Kidney (tissue), 13 donors: ENCODE measurements at regions not wholly inside any gene's neighbourhood (a gene's known extent, or its start where the extent isn't known, plus 50 kb on each side); places are given as distances from the start of the nearest gene placed in this dataset.

ENCODE experiments used
- DNase-seq, 5 donors: peaks; one replicate each; pipeline ENCODE4 v3.0.0-alpha.2; 2013 to 2020
- FAIRE-seq: peaks from 2 replicates; lab custom pipeline; 2012; peaks lifted over from hg19 to GRCh38; lab: Jason Lieb, UNC
- H3K27ac ChIP-seq, 2 donors: one replicate each; pipeline ENCODE4 v1.7.0; 2013; ENCODE audit warnings: low read depth in 2 of 2, low read length in 2 of 2, inconsistent platforms in 1 of 2
- H3K27me3 ChIP-seq: one replicate; pipeline ENCODE4 v1.7.1; 2013; ENCODE audit warnings: low read length, inconsistent platforms; ENCODE audit not compliant: control insufficient read depth, insufficient read depth
- H3K36me3 ChIP-seq, 3 donors: one replicate each; pipeline versions ENCODE4 v1.7.0 to v1.7.1; 2013; ENCODE audit warnings: low read length in 3 of 3, control low read depth in 1 of 3, inconsistent platforms in 1 of 3; ENCODE audit not compliant: insufficient read depth in 3 of 3, control insufficient read depth in 2 of 3
- H3K4me1 ChIP-seq, 3 donors: one replicate each; pipeline versions ENCODE4 v1.7.0 to v1.7.1; 2013; ENCODE audit warnings: low read length in 3 of 3, inconsistent platforms in 1 of 3, low read depth in 1 of 3; ENCODE audit not compliant: control insufficient read depth in 2 of 3, insufficient read depth in 2 of 3
- H3K4me3 ChIP-seq, 3 donors: one replicate each; pipeline versions ENCODE4 v1.7.0 to v1.8.1; 2013; ENCODE audit warnings: low read length in 3 of 3, control low read depth in 1 of 3, inconsistent platforms in 1 of 3
- H3K9ac ChIP-seq, 3 donors: one replicate each; pipeline versions ENCODE4 v1.7.0 to v1.7.1; 2013; ENCODE audit warnings: low read length in 3 of 3, control low read depth in 1 of 3, inconsistent platforms in 1 of 3
- H3K9me3 ChIP-seq, 3 donors: one replicate each; pipeline versions ENCODE4 v1.7.0 to v1.7.1; 2013; ENCODE audit warnings: low read length in 3 of 3, control low read depth in 1 of 3, inconsistent platforms in 1 of 3; ENCODE audit not compliant: control insufficient read depth in 2 of 3, insufficient read depth in 1 of 3
- intact Hi-C: fragments of 100-400 bp; cut with DNase I; formaldehyde crosslinking; loops from one replicate; pipeline ENCODE4 v1.11.1; 2022
- TF ChIP-seq, protein P1 (sequence below): IDR thresholded peaks from 3 replicates; pipeline ENCODE4 v1.5.1; 2012; ENCODE audit warnings: mild to moderate bottlenecking, moderate library complexity, borderline replicate concordance; ENCODE audit not compliant: insufficient read depth; ENCODE audit errors: extremely low read depth
- donor health status: control.
- donor health status: control.
- donor health status: control.
- donor health status: control.
- donor health status: control.
- donor health status: DM: yes; HTN: yes; CAD: no.
- donor health status: Normal renal cell carcinoma (clear cell type).

DNA sequence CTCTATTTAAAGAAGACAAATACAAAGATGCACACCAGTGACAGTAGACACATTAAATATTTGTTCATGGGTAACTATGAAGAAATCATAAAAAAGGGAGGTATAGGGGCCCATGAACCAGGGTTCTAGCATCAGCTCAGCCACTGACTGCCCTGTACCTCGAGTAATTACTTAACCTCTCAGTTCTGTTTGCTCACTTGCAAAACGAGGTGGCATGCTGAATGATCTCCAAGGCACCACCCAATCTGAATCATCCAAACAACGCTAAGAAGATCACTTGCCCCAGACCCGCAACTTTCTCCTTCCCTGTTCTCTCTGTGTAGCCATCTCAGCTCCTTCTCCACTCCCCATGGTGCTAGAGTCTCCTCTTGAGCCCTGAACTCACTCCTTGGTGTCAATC, 374.7 kb downstream of the VPS13C start:
- TF ChIP-seq, protein P1, sequence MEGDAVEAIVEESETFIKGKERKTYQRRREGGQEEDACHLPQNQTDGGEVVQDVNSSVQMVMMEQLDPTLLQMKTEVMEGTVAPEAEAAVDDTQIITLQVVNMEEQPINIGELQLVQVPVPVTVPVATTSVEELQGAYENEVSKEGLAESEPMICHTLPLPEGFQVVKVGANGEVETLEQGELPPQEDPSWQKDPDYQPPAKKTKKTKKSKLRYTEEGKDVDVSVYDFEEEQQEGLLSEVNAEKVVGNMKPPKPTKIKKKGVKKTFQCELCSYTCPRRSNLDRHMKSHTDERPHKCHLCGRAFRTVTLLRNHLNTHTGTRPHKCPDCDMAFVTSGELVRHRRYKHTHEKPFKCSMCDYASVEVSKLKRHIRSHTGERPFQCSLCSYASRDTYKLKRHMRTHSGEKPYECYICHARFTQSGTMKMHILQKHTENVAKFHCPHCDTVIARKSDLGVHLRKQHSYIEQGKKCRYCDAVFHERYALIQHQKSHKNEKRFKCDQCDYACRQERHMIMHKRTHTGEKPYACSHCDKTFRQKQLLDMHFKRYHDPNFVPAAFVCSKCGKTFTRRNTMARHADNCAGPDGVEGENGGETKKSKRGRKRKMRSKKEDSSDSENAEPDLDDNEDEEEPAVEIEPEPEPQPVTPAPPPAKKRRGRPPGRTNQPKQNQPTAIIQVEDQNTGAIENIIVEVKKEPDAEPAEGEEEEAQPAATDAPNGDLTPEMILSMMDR, result no peak
- Histone ChIP-seq H3K9me3 (no peaks in the 10 kb centered on the region), H3K4me3 (no peak overlapping the region), H3K36me3 (no peaks in the 10 kb centered on the region), H3K4me1 (no peaks in the 10 kb centered on the region), H3K27ac (no peak overlapping the region), H3K27me3 (no peaks in the 10 kb centered on the region), H3K9ac (no peak overlapping the region)
- FAIRE-seq (no peak), DNase-seq (no peak)
- intact Hi-C loops, result no loop called here

DNA sequence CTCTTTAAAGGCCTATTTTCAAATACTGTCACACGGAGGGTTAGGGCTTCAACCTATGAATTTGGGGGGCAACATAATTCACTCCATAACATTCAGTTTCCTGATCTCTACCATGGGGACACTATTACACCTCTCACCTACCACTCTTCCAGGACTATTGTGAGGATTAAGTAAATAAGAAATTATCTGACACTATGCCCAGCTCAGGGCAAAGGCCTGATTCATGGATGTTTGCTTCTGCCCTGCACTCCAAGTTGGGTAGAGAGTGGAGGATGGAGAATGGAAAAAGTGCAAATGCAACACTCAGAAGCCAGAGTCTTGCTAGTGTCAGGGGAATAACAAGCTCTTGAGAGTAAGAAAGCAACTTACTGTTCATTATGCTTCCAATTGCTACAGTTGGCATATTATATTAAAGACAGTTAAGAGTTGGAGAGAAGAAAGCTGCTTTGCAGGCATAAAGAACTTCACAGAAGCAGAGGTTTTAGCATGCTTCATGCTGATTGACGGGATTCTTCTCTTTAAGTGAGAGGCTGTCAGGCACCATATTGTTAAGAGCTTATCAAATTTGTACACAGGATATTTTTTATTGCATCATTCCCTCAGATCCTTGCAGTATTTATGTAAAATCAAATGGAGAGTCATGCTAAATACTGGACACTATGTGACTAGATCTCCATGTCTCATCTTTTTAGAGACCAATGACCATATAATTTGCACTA, 375.3 kb downstream of the VPS13C start:
- Histone ChIP-seq H3K27me3 (no peaks in the 10 kb centered on the region), H3K36me3 (no peaks in the 10 kb centered on the region), H3K4me1 (no peaks in the 10 kb centered on the region), H3K27ac (no peak overlapping the region), H3K4me3 (no peak overlapping the region), H3K9me3 (no peaks in the 10 kb centered on the region), H3K9ac (no peak overlapping the region)
- intact Hi-C loops, result no loop called here
- no peak for DNase-seq
- TF ChIP-seq, protein P1, result no peak
- no peak for FAIRE-seq

DNA sequence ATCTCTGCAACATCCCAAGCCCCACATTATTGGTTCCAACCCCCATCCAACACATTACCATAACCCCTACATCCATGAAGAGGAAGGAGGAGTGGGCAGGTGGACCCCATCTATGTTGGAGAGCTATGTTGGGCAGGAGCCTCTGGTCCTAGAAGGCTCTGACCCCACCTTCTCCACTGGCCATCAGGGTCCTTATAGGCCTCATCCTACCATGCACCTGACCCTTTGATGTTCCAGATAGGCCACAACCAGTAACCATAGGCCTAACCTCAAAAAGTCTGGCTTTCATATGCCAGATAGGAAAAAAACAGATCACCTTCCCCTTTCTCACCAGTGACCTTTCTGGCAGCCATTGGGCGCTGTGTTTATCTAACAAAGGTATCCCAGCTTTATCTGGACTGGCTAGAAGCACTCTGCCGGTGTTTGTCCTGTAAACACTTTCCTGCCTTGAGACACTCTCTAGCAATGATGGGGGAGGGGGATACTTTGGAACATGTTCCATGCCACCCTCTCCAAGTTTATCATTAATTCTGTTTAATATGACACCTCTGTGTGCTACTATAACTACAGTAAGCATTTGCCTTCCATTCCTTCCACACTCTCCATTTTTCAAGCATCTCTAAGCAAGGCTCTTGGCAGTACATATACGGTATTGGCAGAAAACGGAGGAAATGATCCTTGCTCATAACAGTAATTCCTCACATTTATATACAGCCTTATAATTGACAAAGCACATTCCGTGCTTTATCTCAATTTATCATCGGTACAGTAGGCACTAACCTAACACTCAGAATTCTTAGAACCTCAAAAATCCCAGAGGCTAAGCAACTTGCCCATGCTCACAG, 377.1 kb downstream of the VPS13C start:
- H3K36me3 ChIP-seq, result no peaks in the 10 kb centered on the region
- H3K4me1 ChIP-seq, result no peaks in the 10 kb centered on the region
- H3K4me3 ChIP-seq, result no peak overlapping the region
- intact Hi-C loops, result no loop called here
- no peak for FAIRE-seq
- H3K9ac ChIP-seq, result no peak overlapping the region
- TF ChIP-seq, protein P1, result no peak
- H3K9me3 ChIP-seq, result no peaks in the 10 kb centered on the region
- no peaks in the 10 kb centered on the region for H3K27me3 ChIP-seq
- H3K27ac ChIP-seq, result no peak overlapping the region
- no peak for DNase-seq
